Fibroblast of lung (primary cell): ENCODE measurements at regions not wholly inside any gene's neighbourhood (a gene's known extent, or its start where the extent isn't known, plus 50 kb on each side); places are given as distances from the start of the nearest gene placed in this dataset.

Source experiments
- DNase-seq, 2 donors: peaks; one replicate each; pipeline versions ENCODE4 v3.0.0 to v3.0.0-alpha.2; 2010; ENCODE audit warnings: low read depth in 2 of 2
- H2AFZ ChIP-seq: 2 replicates; pipeline ENCODE4 v1.5.1; 2012; ENCODE audit warnings: low read length, control low read depth, inconsistent platforms
- H3K27ac ChIP-seq: 2 replicates; pipeline ENCODE4 v1.5.1; 2011; ENCODE audit warnings: low read length, control low read depth; ENCODE audit not compliant: insufficient read depth
- H3K27me3 ChIP-seq: 2 replicates; pipeline ENCODE4 v1.5.1; 2011; ENCODE audit warnings: mild to moderate bottlenecking, low read length; ENCODE audit not compliant: control insufficient read depth, insufficient read depth
- H3K36me3 ChIP-seq: 2 replicates; pipeline ENCODE4 v1.5.1; 2011; ENCODE audit warnings: low read length; ENCODE audit not compliant: control insufficient read depth, insufficient read depth
- H3K4me1 ChIP-seq: 2 replicates; pipeline ENCODE4 v1.5.1; 2011; ENCODE audit warnings: low read length; ENCODE audit not compliant: control insufficient read depth, insufficient read depth; ENCODE audit errors: extremely low read depth
- H3K4me2 ChIP-seq: 2 replicates; pipeline ENCODE4 v1.5.1; 2011; ENCODE audit warnings: low read length, control low read depth; ENCODE audit not compliant: insufficient read depth; ENCODE audit errors: extremely low read depth
- H3K4me3 ChIP-seq, 4 experiments: fragments of 200-600 bp in 1 of 4; sonication (generic) in 1 of 4; replicated peaks in 1 of 4; 2 replicates each; pipeline ENCODE4 v1.5.1; 2011 to 2016; ENCODE audit warnings: low read length in 4 of 4, low read depth in 3 of 4, mild to moderate bottlenecking in 3 of 4, control low read depth in 2 of 4, inconsistent platforms in 1 of 4, mixed read lengths in 1 of 4; ENCODE audit not compliant: insufficient read depth in 1 of 4; ENCODE audit errors: control extremely low read depth in 1 of 4
- H3K79me2 ChIP-seq: 2 replicates; pipeline ENCODE4 v1.5.1; 2012; ENCODE audit warnings: mild to moderate bottlenecking, low read length, inconsistent platforms; ENCODE audit not compliant: control insufficient read depth, insufficient read depth
- H3K9ac ChIP-seq: 2 replicates; pipeline ENCODE4 v1.5.1; 2011; ENCODE audit warnings: mild to moderate bottlenecking, low read length, control low read depth; ENCODE audit not compliant: insufficient read depth
- H3K9me3 ChIP-seq: 2 replicates; pipeline ENCODE4 v1.5.1; 2012; ENCODE audit warnings: low read depth, low read length; ENCODE audit not compliant: control insufficient read depth, insufficient read depth
- H4K20me1 ChIP-seq: 2 replicates; pipeline ENCODE4 v1.5.1; 2011; ENCODE audit warnings: low read length; ENCODE audit not compliant: control insufficient read depth, insufficient read depth; ENCODE audit errors: extremely low read depth
- EZH2 ChIP-seq: IDR thresholded peaks from 2 replicates; pipeline ENCODE4 v1.5.1; 2012; ENCODE audit warnings: low read length, control low read depth, mild to moderate bottlenecking; ENCODE audit errors: missing control alignments
- TF ChIP-seq, protein P1 (sequence below), 2 donors: IDR thresholded peaks in 1 of 2; conservative IDR thresholded peaks in 1 of 2; 1 replicate in 1 of 2; 2 replicates in 1 of 2; pipeline ENCODE4 v1.5.1; 2011 to 2012; ENCODE audit warnings: low read length in 2 of 2, control low read depth in 1 of 2, inconsistent platforms in 1 of 2, low read depth in 1 of 2, mild to moderate bottlenecking in 1 of 2

DNA sequence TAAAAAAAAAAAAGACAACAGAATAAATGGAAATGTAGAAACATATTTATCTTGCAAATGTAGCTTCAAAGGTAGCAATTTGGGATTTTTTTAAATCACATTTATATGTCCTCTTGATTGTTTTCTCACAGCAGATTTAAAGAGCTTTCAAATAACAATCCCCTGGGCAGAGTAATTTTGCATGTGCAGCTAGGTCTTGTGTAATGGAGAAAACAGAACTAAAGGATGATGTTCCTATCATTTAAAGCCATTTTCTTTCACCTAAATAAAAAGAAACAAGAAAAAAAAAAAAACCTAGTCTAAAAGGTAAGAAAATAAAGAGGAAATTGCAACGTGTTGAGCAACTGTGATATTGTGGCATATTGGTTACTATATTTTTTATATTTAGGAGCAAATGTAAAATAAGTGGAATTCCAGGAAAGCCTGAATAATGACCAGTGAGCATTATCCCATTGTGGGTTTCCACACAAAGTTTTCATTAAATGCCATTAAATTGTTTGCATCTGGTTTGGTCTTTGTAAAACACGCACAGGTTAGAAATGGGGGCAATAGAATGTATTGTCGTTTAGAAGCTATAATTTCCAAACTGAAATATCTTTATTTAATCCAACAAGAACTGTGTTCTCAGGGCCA lies 215.6 kb downstream of the SLC6A15 start:
- no peak overlapping the region for H3K4me2 ChIP-seq
- H3K27me3 ChIP-seq, result no peaks in the 10 kb centered on the region
- H3K4me1 ChIP-seq, result no peaks in the 10 kb centered on the region
- no peak for TF ChIP-seq EZH2
- TF ChIP-seq, protein P1, sequence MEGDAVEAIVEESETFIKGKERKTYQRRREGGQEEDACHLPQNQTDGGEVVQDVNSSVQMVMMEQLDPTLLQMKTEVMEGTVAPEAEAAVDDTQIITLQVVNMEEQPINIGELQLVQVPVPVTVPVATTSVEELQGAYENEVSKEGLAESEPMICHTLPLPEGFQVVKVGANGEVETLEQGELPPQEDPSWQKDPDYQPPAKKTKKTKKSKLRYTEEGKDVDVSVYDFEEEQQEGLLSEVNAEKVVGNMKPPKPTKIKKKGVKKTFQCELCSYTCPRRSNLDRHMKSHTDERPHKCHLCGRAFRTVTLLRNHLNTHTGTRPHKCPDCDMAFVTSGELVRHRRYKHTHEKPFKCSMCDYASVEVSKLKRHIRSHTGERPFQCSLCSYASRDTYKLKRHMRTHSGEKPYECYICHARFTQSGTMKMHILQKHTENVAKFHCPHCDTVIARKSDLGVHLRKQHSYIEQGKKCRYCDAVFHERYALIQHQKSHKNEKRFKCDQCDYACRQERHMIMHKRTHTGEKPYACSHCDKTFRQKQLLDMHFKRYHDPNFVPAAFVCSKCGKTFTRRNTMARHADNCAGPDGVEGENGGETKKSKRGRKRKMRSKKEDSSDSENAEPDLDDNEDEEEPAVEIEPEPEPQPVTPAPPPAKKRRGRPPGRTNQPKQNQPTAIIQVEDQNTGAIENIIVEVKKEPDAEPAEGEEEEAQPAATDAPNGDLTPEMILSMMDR (conservative IDR thresholded peaks at IDR 0.05 in 1 of 2, IDR thresholded peaks at IDR 0.05 in 1 of 2; ENCODE audit: low read depth in 1 of 2, low read length in 2 of 2), result no peak
- no peak overlapping the region for H2AFZ ChIP-seq
- H3K79me2 ChIP-seq, result no peaks in the 10 kb centered on the region
- no peak overlapping the region for H3K27ac ChIP-seq
- H3K9me3 ChIP-seq, result no peaks in the 10 kb centered on the region
- no peak overlapping the region for H3K4me3 ChIP-seq
- H3K36me3 ChIP-seq, result no peaks in the 10 kb centered on the region
- no peaks in the 10 kb centered on the region for H4K20me1 ChIP-seq
- peak in 1 of 2 donors; percentile 55 for DNase-seq
- no peak overlapping the region for H3K9ac ChIP-seq

DNA sequence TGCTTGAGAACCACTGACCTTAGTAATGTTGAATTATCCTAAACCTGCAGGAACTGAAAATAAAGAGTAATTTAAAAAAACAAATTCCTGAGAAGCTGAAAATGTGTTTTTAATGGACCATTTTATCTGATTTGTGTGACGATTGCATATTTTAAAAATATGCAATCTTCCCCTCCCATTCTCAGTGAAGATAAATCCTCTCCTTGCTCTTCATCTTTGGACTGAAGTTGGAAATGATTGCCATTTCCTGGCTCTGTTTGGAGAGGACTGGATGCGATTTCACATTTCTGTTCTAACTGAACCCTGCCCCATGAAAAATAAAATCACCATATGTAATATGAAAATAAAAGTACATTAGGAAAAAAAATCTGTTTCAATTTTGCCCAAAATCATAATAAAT lies 216.3 kb downstream of the SLC6A15 start:
- H3K27ac ChIP-seq, result no peak overlapping the region
- H2AFZ ChIP-seq, result no peak overlapping the region

DNA sequence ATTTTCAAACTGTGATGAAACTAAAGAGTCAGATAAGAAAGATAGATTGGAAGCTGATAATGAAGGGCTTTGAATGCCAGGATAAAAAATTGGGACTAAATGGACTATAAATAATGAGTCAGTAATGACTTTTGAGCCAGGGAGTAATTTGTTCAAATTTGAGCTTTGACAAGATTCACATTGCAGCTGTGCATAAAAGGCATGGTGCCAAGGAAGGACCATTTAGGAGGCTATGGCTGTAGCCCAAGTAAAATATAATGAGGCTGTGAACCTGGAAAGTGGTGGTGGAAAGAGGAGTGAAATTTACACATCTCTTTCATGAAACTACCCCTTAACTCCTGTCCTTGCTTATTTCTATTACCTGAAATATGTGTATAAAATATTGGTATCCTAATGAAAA lies 218.5 kb downstream of the SLC6A15 start:
- H3K27ac ChIP-seq, result no peak overlapping the region
- peak; percentile 8 to 72 for DNase-seq
- no peak overlapping the region for H3K4me3 ChIP-seq

More for the DNA sequence above, 216.3 kb downstream of the SLC6A15 start:
- H3K79me2 ChIP-seq, result no peaks in the 10 kb centered on the region
- TF ChIP-seq EZH2, result no peak
- TF ChIP-seq, protein P1 (conservative IDR thresholded peaks at IDR 0.05 in 1 of 2, IDR thresholded peaks at IDR 0.05 in 1 of 2; ENCODE audit: low read depth in 1 of 2, low read length in 2 of 2), result no peak
- H3K9ac ChIP-seq, result no peak overlapping the region
- H3K27me3 ChIP-seq, result no peaks in the 10 kb centered on the region
- H3K4me1 ChIP-seq, result no peaks in the 10 kb centered on the region
- no peaks in the 10 kb centered on the region for H3K9me3 ChIP-seq
- no peak overlapping the region for H3K4me2 ChIP-seq
- no peak for DNase-seq
- no peaks in the 10 kb centered on the region for H3K36me3 ChIP-seq
- H3K4me3 ChIP-seq, result no peak overlapping the region
- H4K20me1 ChIP-seq, result no peaks in the 10 kb centered on the region

More for the DNA sequence above, 218.5 kb downstream of the SLC6A15 start:
- no peaks in the 10 kb centered on the region for H3K4me1 ChIP-seq
- H4K20me1 ChIP-seq, result no peaks in the 10 kb centered on the region
- no peaks in the 10 kb centered on the region for H3K9me3 ChIP-seq
- no peak overlapping the region for H3K9ac ChIP-seq
- H3K27me3 ChIP-seq, result no peaks in the 10 kb centered on the region
- TF ChIP-seq EZH2, result no peak
- TF ChIP-seq, protein P1 (conservative IDR thresholded peaks at IDR 0.05 in 1 of 2, IDR thresholded peaks at IDR 0.05 in 1 of 2; ENCODE audit: low read depth in 1 of 2, low read length in 2 of 2), result no peak
- no peak overlapping the region for H2AFZ ChIP-seq
- no peak overlapping the region for H3K4me2 ChIP-seq
- no peaks in the 10 kb centered on the region for H3K79me2 ChIP-seq
- H3K36me3 ChIP-seq, result no peaks in the 10 kb centered on the region
